ENCODE measurements at regions not wholly inside any gene's neighbourhood (a gene's known extent, or its start where the extent isn't known, plus 50 kb on each side); places are given as distances from the start of the nearest gene placed in this dataset.

DNA sequence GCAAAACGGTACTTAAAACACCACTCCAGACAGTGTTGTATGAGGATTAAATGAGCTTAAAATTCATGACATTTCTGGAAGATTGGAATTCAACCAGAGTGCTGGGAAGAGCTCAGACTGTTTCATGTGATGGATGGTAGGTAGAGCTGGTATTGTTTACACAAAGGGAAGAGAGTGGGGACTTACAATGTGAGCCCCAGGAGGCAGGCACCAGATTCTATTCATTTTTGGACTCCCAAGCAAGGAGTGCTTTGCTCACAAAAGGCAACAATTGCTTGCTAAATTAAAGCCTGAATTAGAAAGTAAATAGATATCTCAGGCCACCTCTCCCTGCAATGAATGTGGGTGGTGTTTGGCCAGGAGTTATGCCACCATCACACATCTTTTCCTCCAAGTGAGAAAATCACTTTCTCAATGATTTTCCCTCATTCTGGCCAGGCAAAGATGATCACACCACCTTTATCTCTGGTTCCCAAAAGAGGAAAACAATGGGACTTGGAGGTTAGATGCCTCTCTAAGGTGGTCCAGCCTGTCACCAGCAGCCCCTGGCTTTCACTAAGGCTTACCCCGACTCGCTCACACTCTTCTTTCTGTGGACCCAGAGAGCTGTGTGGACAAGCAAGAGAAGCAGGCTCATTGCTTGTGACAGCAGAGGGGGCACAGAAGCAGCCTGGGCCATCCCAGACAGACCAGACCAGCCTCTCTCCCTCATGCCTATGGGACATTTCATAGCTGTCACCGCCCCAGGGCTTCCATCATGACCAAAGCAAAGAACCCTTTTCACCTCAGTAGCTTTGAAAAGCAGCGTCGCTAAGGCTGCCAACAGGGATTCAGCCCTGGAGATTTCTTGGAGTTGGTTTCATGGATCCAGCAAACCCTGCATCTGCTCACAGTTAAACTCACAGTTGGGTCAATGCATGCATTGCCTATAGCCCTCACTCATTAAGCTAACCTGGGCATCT is 63.5 kb upstream of the DRD2 start:
- POLR2A ChIA-PET = interaction anchor here (1.6 kb wide), 1 partner anchor 14 kb away, joined by 5 read pairs; no protein-coding TSS in a partner anchor
- Mint-ChIP-seq H3K9me3 (ENCODE audit: unreplicated experiment) (no peaks in the 10 kb centered on the region), H3K4me3 (ENCODE audit: unreplicated experiment) (no peak overlapping the region), H3K36me3 (ENCODE audit: insufficient read depth, unreplicated experiment) (no peaks in the 10 kb centered on the region), H3K27ac (ENCODE audit: low read depth, unreplicated experiment) (no peak overlapping the region), H3K4me1 (ENCODE audit: insufficient read depth, unreplicated experiment) (no peaks in the 10 kb centered on the region), H3K27me3 (ENCODE audit: insufficient read depth, unreplicated experiment) (no peaks in the 10 kb centered on the region)
- CTCF ChIA-PET = interaction anchor here (1.3 to 1.9 kb wide), 5 partner anchors 9 to 257 kb away, joined by 3 to 6 read pairs (median 3); no protein-coding TSS in a partner anchor
- intact Hi-C loops (cut with micrococcal nuclease) = no loop called here
- DNase-seq (ENCODE audit: unreplicated experiment) = no peak
- BruUV-seq (replicated peaks) = no TSS peak
- TF ChIP-seq, protein P1, sequence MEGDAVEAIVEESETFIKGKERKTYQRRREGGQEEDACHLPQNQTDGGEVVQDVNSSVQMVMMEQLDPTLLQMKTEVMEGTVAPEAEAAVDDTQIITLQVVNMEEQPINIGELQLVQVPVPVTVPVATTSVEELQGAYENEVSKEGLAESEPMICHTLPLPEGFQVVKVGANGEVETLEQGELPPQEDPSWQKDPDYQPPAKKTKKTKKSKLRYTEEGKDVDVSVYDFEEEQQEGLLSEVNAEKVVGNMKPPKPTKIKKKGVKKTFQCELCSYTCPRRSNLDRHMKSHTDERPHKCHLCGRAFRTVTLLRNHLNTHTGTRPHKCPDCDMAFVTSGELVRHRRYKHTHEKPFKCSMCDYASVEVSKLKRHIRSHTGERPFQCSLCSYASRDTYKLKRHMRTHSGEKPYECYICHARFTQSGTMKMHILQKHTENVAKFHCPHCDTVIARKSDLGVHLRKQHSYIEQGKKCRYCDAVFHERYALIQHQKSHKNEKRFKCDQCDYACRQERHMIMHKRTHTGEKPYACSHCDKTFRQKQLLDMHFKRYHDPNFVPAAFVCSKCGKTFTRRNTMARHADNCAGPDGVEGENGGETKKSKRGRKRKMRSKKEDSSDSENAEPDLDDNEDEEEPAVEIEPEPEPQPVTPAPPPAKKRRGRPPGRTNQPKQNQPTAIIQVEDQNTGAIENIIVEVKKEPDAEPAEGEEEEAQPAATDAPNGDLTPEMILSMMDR (IDR thresholded peaks at IDR 0.05; ENCODE audit: unreplicated experiment) = no peak

- TF ChIP-seq, protein P1 (IDR thresholded peaks at IDR 0.05; ENCODE audit: unreplicated experiment) = no peak
- no peak for DNase-seq (ENCODE audit: unreplicated experiment)
- Mint-ChIP-seq H3K27ac (ENCODE audit: low read depth, unreplicated experiment) (no peak overlapping the region), H3K36me3 (ENCODE audit: insufficient read depth, unreplicated experiment) (peaks cover 4% of the 10 kb centered on the region), H3K4me3 (ENCODE audit: unreplicated experiment) (no peak overlapping the region), H3K4me1 (ENCODE audit: insufficient read depth, unreplicated experiment) (peaks cover 7% of the 10 kb centered on the region), H3K27me3 (ENCODE audit: insufficient read depth, unreplicated experiment) (no peaks in the 10 kb centered on the region), H3K9me3 (ENCODE audit: unreplicated experiment) (no peaks in the 10 kb centered on the region)
- BruUV-seq (replicated peaks) = no TSS peak
- ChIA-PET POLR2A (interaction anchor here (1.1 kb wide), 1 partner anchor 196 kb away, joined by 3 read pairs; no protein-coding TSS in a partner anchor), CTCF (interaction anchor here (0.7 to 6.8 kb wide), 9 partner anchors 18 to 420 kb away, joined by 4 to 82 read pairs (median 8); partner anchors contain the start of genes DRD2 and TTC12)
- intact Hi-C loops (cut with micrococcal nuclease) = no loop called here
Measured at GRCh38 chr11:113534625-113535024, 59.4 kb upstream of the DRD2 start.

GRCh38 chr11:113533425-113533698 is 58.2 kb upstream of the DRD2 start:
- no peak overlapping the region for H3K27ac Mint-ChIP-seq (ENCODE audit: low read depth, unreplicated experiment)
- peaks cover 4% of the 10 kb centered on the region for H3K36me3 Mint-ChIP-seq (ENCODE audit: insufficient read depth, unreplicated experiment)
- DNase-seq (ENCODE audit: unreplicated experiment) = no peak
- no peaks in the 10 kb centered on the region for H3K9me3 Mint-ChIP-seq (ENCODE audit: unreplicated experiment)
- CTCF ChIA-PET = interaction anchor here (0.6 to 6.8 kb wide), 44 partner anchors 10 to 673 kb away, joined by 3 to 82 read pairs (median 4); partner anchors contain the start of genes DRD2 and TTC12
- intact Hi-C loops (cut with micrococcal nuclease) = loop anchor here (2.0 kb wide), 1 partner anchor 197 kb away; no protein-coding TSS in a partner anchor
- H3K27me3 Mint-ChIP-seq (ENCODE audit: insufficient read depth, unreplicated experiment) = no peaks in the 10 kb centered on the region
- no peak overlapping the region for H3K4me3 Mint-ChIP-seq (ENCODE audit: unreplicated experiment)
- peaks cover 20% of the 10 kb centered on the region for H3K4me1 Mint-ChIP-seq (ENCODE audit: insufficient read depth, unreplicated experiment)
- TF ChIP-seq, protein P1 (IDR thresholded peaks at IDR 0.05; ENCODE audit: unreplicated experiment) = no peak
- BruUV-seq (replicated peaks) = no TSS peak
- POLR2A ChIA-PET = interaction anchor here (0.6 to 1.5 kb wide), 3 partner anchors 85 to 1253 kb away, joined by 3 to 5 read pairs (median 4); no protein-coding TSS in a partner anchor
